HG03135 (cell line): ENCODE measurements at regions not wholly inside any gene's neighbourhood (a gene's known extent, or its start where the extent isn't known, plus 50 kb on each side); places are given as distances from the start of the nearest gene placed in this dataset.
"Not testable (repeated sequence)": the region's sequence is repeated elsewhere in the genome, so short reads cannot be mapped to it uniquely, and the experiment has no call there.

ENCODE experiments used
- ATAC-seq: cut with Tn5 transposase; IDR thresholded peaks from one replicate; pipeline ENCODE4 v1.9.1; 2021; ENCODE audit warnings: mild to moderate bottlenecking, moderate library complexity; ENCODE audit not compliant: unreplicated experiment

- ATAC-seq: no peak
Measured at GRCh38 chr22:47625531-47626427, 863.3 kb downstream of the TBC1D22A start.

- no peak for ATAC-seq
Measured at GRCh38 chr22:47625013-47625385, 862.5 kb downstream of the TBC1D22A start.

- ATAC-seq: no peak
Measured at GRCh38 chr22:47624252-47625012, 862.0 kb downstream of the TBC1D22A start.

DNA sequence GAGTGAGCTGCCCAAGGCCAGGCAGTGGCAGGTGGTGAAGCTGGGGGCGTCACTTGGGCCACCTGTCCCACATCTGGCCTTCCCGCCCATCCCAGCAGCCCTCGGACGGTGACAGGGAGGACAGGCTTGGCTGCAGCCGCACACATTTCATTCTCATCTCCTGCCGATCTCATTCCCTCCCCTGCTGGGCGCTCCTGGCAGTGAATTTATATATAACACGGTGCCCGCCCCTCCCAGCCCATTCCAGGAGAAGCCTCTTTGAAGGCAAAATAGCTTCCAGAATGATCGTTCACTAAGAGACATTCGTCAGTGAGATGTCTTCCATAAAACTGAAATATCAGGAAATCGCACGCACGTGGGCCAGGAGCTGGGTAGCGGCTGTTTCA lies 861.3 kb downstream of the TBC1D22A start:
- ATAC-seq: no peak

DNA sequence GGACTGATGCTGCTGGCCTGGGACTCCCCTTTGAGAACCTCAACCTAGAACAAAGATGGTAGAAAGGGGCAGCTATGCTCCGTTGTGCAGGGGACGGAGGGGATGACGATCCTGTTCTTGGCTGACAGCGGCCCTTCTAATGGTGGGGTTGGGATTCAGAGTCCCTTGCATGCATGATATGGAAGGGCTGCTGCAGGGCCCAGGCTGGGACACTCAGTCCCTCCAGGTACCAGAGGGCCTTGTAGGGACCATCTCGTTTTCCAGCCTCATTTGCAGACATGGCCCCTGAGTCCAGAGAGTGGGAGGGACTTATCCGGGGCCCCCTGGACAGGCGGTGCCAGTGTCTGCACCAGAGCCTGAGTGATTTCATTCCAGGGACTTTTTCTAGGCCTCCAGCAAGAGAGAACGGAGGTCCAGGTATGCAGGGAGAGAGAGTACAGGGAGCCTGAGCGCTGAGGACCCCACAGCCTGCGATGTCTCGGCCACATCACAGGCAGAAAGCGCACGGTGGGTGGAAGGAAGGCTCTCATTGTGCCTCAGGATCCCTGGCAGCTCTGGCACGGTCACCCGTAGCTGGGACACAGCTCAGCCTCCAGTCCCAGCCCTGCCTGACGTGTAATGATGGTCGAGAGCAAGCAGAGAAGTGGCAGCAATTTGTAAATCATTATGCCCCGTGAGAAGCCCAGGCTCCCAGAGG lies 860.8 kb downstream of the TBC1D22A start:
- no peak for ATAC-seq

DNA sequence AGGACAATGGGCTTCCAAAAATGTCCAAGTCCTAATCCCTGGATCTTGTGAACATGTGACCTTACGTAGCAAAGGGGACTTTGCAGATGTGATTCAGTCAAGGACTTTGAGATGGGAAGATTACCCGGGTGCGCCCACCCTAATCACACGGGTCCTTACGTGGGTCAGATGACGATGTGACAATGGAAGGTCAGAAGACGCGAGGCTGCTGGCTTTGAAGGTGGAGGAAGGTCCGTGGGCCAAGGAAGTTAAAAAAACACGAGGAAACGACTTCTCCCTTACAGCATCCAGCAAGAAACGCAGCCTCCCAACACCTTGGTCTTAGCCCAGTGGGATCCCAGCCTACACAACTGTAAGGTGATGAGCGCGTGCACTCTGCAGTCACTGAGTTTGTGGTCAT lies 860.1 kb downstream of the TBC1D22A start:
- ATAC-seq: no peak

GRCh38 chr22:47621253-47621652 lies 858.8 kb downstream of the TBC1D22A start:
- no peak for ATAC-seq

DNA sequence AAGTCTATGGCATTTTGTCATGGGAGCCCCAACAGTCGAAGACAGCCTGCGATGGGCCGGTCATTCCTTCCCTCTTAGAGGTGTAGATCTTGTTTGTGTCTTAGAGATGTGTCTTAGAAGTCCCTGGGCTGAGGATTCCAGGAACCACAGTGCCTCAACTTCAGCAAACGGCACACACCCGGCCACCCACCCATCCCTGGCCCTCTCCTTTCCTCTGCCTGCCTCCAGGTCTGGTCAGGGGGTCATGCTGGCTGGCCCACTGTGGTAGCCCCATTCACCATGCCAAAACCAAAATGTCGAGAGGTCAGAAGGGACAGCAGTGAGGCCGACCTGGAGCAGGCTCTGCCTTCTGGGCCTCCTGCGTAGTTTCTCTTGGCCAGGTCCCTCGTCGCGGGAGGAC lies 857.9 kb downstream of the TBC1D22A start:
- no peak for ATAC-seq

DNA sequence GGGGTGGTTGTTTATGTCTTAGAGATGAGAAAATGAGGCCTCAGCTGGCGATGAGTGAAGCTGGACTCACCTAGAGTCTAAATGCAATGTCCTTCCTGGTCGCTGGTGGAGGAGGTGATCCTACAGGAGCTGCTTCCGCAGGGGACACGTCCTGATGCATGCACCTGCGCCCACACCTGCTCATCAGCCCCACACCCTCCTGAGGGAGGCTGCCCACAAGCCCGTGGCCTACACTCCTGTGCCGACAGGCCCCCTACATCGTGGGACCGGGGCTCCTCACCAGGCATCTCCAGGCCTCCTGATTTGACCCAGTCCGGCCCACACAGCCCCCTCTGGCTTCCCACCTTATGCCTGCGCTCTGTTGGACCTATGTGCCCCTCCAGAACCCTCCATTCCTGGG lies 857.2 kb downstream of the TBC1D22A start:
- no peak for ATAC-seq

GRCh38 chr22:47618180-47619010 lies 855.9 kb downstream of the TBC1D22A start:
- ATAC-seq: no peak

- no peak for ATAC-seq
Measured at GRCh38 chr22:47617186-47617585, 854.7 kb downstream of the TBC1D22A start.

GRCh38 chr22:47616396-47617020 lies 854.1 kb downstream of the TBC1D22A start:
- no peak for ATAC-seq

- no peak for ATAC-seq
Measured at GRCh38 chr22:47615051-47615450, 852.6 kb downstream of the TBC1D22A start.

GRCh38 chr22:47613606-47614350 lies 851.3 kb downstream of the TBC1D22A start:
- no peak for ATAC-seq

GRCh38 chr22:47613181-47613580 lies 850.7 kb downstream of the TBC1D22A start:
- not testable (repeated sequence) for ATAC-seq

- no peak for ATAC-seq
Measured at GRCh38 chr22:47612311-47612910, 850.0 kb downstream of the TBC1D22A start.

DNA sequence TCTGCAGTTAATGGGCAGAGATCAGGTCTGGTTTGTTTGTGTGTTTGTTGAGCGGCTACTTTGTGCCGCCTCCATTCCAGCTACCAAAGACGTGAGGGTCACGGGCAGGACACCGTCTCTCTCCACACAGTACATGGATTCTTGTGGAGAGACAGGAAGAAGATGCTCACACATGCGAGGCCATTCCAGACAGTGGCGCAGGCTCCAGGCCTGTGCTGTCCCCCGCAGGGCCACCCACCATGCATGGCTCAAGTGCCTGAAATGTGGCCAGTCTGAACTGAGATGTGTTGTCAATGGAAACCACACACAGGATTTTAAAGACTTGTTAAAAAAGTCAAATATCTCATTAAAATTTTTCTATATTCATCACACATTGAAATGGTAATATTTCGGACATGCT lies 848.3 kb downstream of the TBC1D22A start:
- no peak for ATAC-seq

DNA sequence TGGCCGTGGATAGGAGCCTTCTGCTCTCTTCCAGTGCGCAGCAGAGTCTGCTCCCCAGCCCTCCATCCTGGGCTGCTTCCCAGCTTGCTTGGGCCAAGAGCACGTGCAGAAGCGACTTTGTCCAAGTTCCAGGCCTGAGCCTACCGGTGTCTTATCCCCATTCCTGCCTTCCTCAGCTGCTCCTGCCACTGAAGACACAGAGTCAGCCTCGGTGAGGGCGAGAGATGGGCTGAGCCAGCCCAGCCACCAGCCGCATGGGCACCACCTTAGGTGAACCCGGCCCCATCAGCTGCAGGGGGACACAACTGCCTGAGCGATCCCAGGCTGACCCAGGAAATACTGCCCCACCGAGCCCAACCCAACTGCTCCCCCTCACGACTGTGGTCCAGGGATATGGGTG lies 847.8 kb downstream of the TBC1D22A start:
- no peak for ATAC-seq

GRCh38 chr22:47609653-47610052 lies 847.2 kb downstream of the TBC1D22A start:
- ATAC-seq: no peak
